HFF-Myc (cell line): ENCODE measurements at regions not wholly inside any gene's neighbourhood (a gene's known extent, or its start where the extent isn't known, plus 50 kb on each side); places are given as distances from the start of the nearest gene placed in this dataset.

Experiments
- DNase-seq: peaks from one replicate; pipeline ENCODE4 v3.0.0-alpha.2; 2011; ENCODE audit warnings: low read depth; ENCODE audit errors: extremely low read depth
- H3K4me3 ChIP-seq: replicated peaks from 2 replicates; pipeline ENCODE4 v1.5.1; 2011; ENCODE audit warnings: low read depth, mild to moderate bottlenecking, control low read depth, low read length
- CTCF ChIP-seq: IDR thresholded peaks from 2 replicates; pipeline ENCODE4 v1.5.1; 2012; ENCODE audit warnings: mild to moderate bottlenecking, low read depth, low read length, control low read depth; ENCODE audit errors: missing control alignments

GRCh38 chr6:54695815-54696214 is 150.8 kb upstream of the FAM83B start:
- no peak for DNase-seq
- no peak overlapping the region for H3K4me3 ChIP-seq
- no peak for TF ChIP-seq CTCF

GRCh38 chr6:54697424-54697823 is 149.1 kb upstream of the FAM83B start:
- peak; percentile 37 for TF ChIP-seq CTCF
- no peak overlapping the region for H3K4me3 ChIP-seq
- DNase-seq: peak; percentile 25

GRCh38 chr6:54698974-54699373 is 147.6 kb upstream of the FAM83B start:
- TF ChIP-seq CTCF: no peak
- H3K4me3 ChIP-seq: no peak overlapping the region
- DNase-seq: no peak

GRCh38 chr6:54700158-54700557 is 146.4 kb upstream of the FAM83B start:
- H3K4me3 ChIP-seq: no peak overlapping the region
- TF ChIP-seq CTCF: no peak
- no peak for DNase-seq

GRCh38 chr6:54702772-54703171 is 143.8 kb upstream of the FAM83B start:
- TF ChIP-seq CTCF: no peak
- H3K4me3 ChIP-seq: no peak overlapping the region
- DNase-seq: no peak

GRCh38 chr6:54706391-54706790 is 140.2 kb upstream of the FAM83B start:
- no peak overlapping the region for H3K4me3 ChIP-seq
- DNase-seq: no peak
- TF ChIP-seq CTCF: no peak

GRCh38 chr6:54706844-54707605 is 139.5 kb upstream of the FAM83B start:
- no peak overlapping the region for H3K4me3 ChIP-seq
- no peak for DNase-seq
- no peak for TF ChIP-seq CTCF
